ENCODE measurements at regions not wholly inside any gene's neighbourhood (a gene's known extent, or its start where the extent isn't known, plus 50 kb on each side); places are given as distances from the start of the nearest gene placed in this dataset.

DNA sequence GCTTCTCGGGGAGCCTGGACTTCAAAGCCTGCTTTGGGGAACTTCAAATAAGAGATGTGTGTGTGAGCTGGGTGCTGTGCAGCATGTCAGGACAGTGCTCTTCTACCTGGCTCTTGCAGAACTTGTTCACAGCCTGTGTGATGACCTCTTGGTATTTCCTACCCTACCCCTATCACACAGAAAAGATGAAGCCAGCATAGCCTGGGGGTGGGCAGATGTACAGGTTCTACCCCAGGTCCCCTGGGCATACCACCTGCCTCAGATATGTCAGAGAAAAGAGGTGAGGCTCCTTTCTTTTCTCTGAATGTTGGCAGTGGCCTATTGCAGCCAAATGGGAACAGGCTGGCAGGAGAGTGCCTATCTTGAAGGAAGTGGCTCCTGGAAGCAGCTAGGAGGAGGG, 111.7 kb upstream of the ALG10B start:
- TF ChIP-seq, protein P1, sequence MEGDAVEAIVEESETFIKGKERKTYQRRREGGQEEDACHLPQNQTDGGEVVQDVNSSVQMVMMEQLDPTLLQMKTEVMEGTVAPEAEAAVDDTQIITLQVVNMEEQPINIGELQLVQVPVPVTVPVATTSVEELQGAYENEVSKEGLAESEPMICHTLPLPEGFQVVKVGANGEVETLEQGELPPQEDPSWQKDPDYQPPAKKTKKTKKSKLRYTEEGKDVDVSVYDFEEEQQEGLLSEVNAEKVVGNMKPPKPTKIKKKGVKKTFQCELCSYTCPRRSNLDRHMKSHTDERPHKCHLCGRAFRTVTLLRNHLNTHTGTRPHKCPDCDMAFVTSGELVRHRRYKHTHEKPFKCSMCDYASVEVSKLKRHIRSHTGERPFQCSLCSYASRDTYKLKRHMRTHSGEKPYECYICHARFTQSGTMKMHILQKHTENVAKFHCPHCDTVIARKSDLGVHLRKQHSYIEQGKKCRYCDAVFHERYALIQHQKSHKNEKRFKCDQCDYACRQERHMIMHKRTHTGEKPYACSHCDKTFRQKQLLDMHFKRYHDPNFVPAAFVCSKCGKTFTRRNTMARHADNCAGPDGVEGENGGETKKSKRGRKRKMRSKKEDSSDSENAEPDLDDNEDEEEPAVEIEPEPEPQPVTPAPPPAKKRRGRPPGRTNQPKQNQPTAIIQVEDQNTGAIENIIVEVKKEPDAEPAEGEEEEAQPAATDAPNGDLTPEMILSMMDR (optimal IDR thresholded peaks at IDR 0.05 in 1 of 3, IDR thresholded peaks at IDR 0.05 in 1 of 3, conservative IDR thresholded peaks at IDR 0.05 in 1 of 3; ENCODE audit: extremely low read depth in 1 of 3, insufficient read depth in 2 of 3, low read length in 3 of 3), result no peak
- TF ChIP-seq EZH2 (IDR thresholded peaks at IDR 0.05; ENCODE audit: low read length), result no peak

All from keratinocyte (primary cell).